Colonic mucosa (tissue), 4 donors: ENCODE measurements at regions not wholly inside any gene's neighbourhood (a gene's known extent, or its start where the extent isn't known, plus 50 kb on each side); places are given as distances from the start of the nearest gene placed in this dataset.

ENCODE experiments used
- DNase-seq: peaks from one replicate; pipeline ENCODE4 v3.0.0-alpha.2; 2020
- H3K27ac ChIP-seq: fragments of 200-600 bp; one replicate; pipeline ENCODE4 v1.8.0; 2021
- H3K27me3 ChIP-seq: fragments of 200-600 bp; one replicate; pipeline ENCODE4 v1.8.0; 2021
- H3K36me3 ChIP-seq: fragments of 200-600 bp; one replicate; pipeline ENCODE4 v1.8.0; 2021
- H3K4me1 ChIP-seq: fragments of 200-600 bp; one replicate; pipeline ENCODE4 v1.8.0; 2021; ENCODE audit warnings: mild to moderate bottlenecking
- H3K4me3 ChIP-seq: fragments of 200-600 bp; one replicate; pipeline ENCODE4 v1.8.0; 2021
- H3K9ac ChIP-seq, 2 donors: one replicate each; pipeline ENCODE4 v1.7.0; 2013; ENCODE audit warnings: control low read depth in 2 of 2, low read depth in 2 of 2, low read length in 2 of 2
- H3K9me3 ChIP-seq: fragments of 200-600 bp; one replicate; pipeline ENCODE4 v1.8.0; 2021
- CTCF ChIP-seq: fragments of 200-600 bp; IDR thresholded peaks from one replicate; pipeline ENCODE4 v1.8.0; 2022; ENCODE audit warnings: antibody characterized with exemption, mild to moderate bottlenecking
- intact Hi-C: fragments of 100-400 bp; cut with DNase I; formaldehyde crosslinking; loops from one replicate; pipeline ENCODE4 v1.14.1; 2022
- donor health status: healthy.
- donor health status: DM: no; HTN: no; CAD: no.
- donor health status: DM: no; HTN: no; CAD: no.

GRCh38 chr5:27313549-27313948 is 275.2 kb upstream of the CDH9 start:
- Histone ChIP-seq H3K9me3 (no peaks in the 10 kb centered on the region), H3K36me3 (no peaks in the 10 kb centered on the region), H3K27me3 (no peaks in the 10 kb centered on the region), H3K4me1 (no peaks in the 10 kb centered on the region), H3K9ac (no peak overlapping the region), H3K4me3 (no peak overlapping the region), H3K27ac (no peak overlapping the region)
- no peak for DNase-seq
- intact Hi-C loops = no loop called here
- TF ChIP-seq CTCF = no peak

GRCh38 chr5:27312291-27312893 is 274.0 kb upstream of the CDH9 start:
- Histone ChIP-seq H3K27me3 (no peaks in the 10 kb centered on the region), H3K9me3 (no peaks in the 10 kb centered on the region), H3K27ac (no peak overlapping the region), H3K36me3 (no peaks in the 10 kb centered on the region), H3K4me3 (no peak overlapping the region), H3K4me1 (no peaks in the 10 kb centered on the region), H3K9ac (no peak overlapping the region)
- intact Hi-C loops = no loop called here
- DNase-seq = no peak
- no peak for TF ChIP-seq CTCF

- Histone ChIP-seq H3K9me3 (no peaks in the 10 kb centered on the region), H3K36me3 (no peaks in the 10 kb centered on the region), H3K4me3 (no peak overlapping the region), H3K4me1 (no peaks in the 10 kb centered on the region), H3K27ac (no peak overlapping the region), H3K27me3 (no peaks in the 10 kb centered on the region), H3K9ac (no peak overlapping the region)
- DNase-seq = no peak
- TF ChIP-seq CTCF = no peak
- intact Hi-C loops = no loop called here
Observed at GRCh38 chr5:27311544-27311943, 273.2 kb upstream of the CDH9 start.

GRCh38 chr5:27308153-27308552 is 269.8 kb upstream of the CDH9 start:
- intact Hi-C loops = no loop called here
- Histone ChIP-seq H3K27me3 (no peaks in the 10 kb centered on the region), H3K4me3 (no peak overlapping the region), H3K4me1 (no peaks in the 10 kb centered on the region), H3K9me3 (no peaks in the 10 kb centered on the region), H3K9ac (no peak overlapping the region), H3K27ac (no peak overlapping the region), H3K36me3 (no peaks in the 10 kb centered on the region)
- TF ChIP-seq CTCF = no peak
- no peak for DNase-seq

GRCh38 chr5:27290172-27290571 is 251.8 kb upstream of the CDH9 start:
- no peak overlapping the region for H3K27ac ChIP-seq
- intact Hi-C loops = no loop called here
- no peak for DNase-seq
- no peak overlapping the region for H3K4me3 ChIP-seq
- no peaks in the 10 kb centered on the region for H3K4me1 ChIP-seq
- no peaks in the 10 kb centered on the region for H3K9me3 ChIP-seq
- no peaks in the 10 kb centered on the region for H3K27me3 ChIP-seq
- H3K9ac ChIP-seq = no peak overlapping the region
- TF ChIP-seq CTCF = no peak
- H3K36me3 ChIP-seq = no peaks in the 10 kb centered on the region
